Osteoblast (primary cell): ENCODE measurements at regions not wholly inside any gene's neighbourhood (a gene's known extent, or its start where the extent isn't known, plus 50 kb on each side); places are given as distances from the start of the nearest gene placed in this dataset.
"Not testable (repeated sequence)": the region's sequence is repeated elsewhere in the genome, so short reads cannot be mapped to it uniquely, and the experiment has no call there.

ENCODE experiments used
- DNase-seq: peaks from one replicate; pipeline ENCODE4 v3.0.0; 2011; ENCODE audit warnings: low spot score, mixed read lengths; ENCODE audit not compliant: insufficient read length; ENCODE audit errors: missing footprints
- H2AFZ ChIP-seq: 2 replicates; pipeline ENCODE4 v1.6.0; 2011; ENCODE audit warnings: mild to moderate bottlenecking, low read length
- H3K27ac ChIP-seq: 2 replicates; pipeline ENCODE4 v1.5.1; 2011; ENCODE audit warnings: mild to moderate bottlenecking, low read depth, low read length, moderate library complexity
- H3K27me3 ChIP-seq: 2 replicates; pipeline ENCODE4 v1.6.0; 2012; ENCODE audit warnings: mild to moderate bottlenecking, control low read depth, inconsistent platforms, low read length, moderate library complexity; ENCODE audit not compliant: insufficient read depth
- H3K36me3 ChIP-seq: 2 replicates; pipeline ENCODE4 v1.5.1; 2011; ENCODE audit warnings: mild to moderate bottlenecking, low read length, control low read depth, moderate library complexity; ENCODE audit not compliant: insufficient read depth
- H3K4me1 ChIP-seq: 2 replicates; pipeline ENCODE4 v1.5.1; 2011; ENCODE audit warnings: mild to moderate bottlenecking, low read length, control low read depth, moderate library complexity; ENCODE audit not compliant: insufficient read depth
- H3K4me2 ChIP-seq: 2 replicates; pipeline ENCODE4 v1.6.0; 2011; ENCODE audit warnings: mild to moderate bottlenecking, low read length; ENCODE audit not compliant: insufficient read depth
- H3K4me3 ChIP-seq: fragments of 200-600 bp; sonication (generic); 3 replicates; pipeline ENCODE4 v1.5.1; 2012; ENCODE audit warnings: mild to moderate bottlenecking, low read length, inconsistent platforms; ENCODE audit not compliant: insufficient read depth
- H3K79me2 ChIP-seq: 2 replicates; pipeline ENCODE4 v1.6.0; 2012; ENCODE audit warnings: mild to moderate bottlenecking, low read length, control low read depth, inconsistent platforms; ENCODE audit not compliant: insufficient read depth
- H3K9me3 ChIP-seq: 2 replicates; pipeline ENCODE4 v1.5.1; 2011; ENCODE audit warnings: low read depth, low read length, control low read depth
- H4K20me1 ChIP-seq: 2 replicates; pipeline ENCODE4 v1.6.0; 2012; ENCODE audit warnings: mild to moderate bottlenecking, low read length, control low read depth; ENCODE audit not compliant: insufficient read depth
- CTCF ChIP-seq: IDR thresholded peaks from 2 replicates; pipeline ENCODE4 v1.5.1; 2011; ENCODE audit warnings: mild to moderate bottlenecking, low read depth, low read length, moderate library complexity; ENCODE audit errors: extremely low read depth

- Histone ChIP-seq H3K4me1 (no peaks in the 10 kb centered on the region), H3K4me2 (no peak overlapping the region), H4K20me1 (no peaks in the 10 kb centered on the region), H2AFZ (no peak overlapping the region), H3K4me3 (no peak overlapping the region), H3K9me3 (no peaks in the 10 kb centered on the region), H3K36me3 (no peaks in the 10 kb centered on the region), H3K79me2 (no peaks in the 10 kb centered on the region), H3K27me3 (no peaks in the 10 kb centered on the region), H3K27ac (no peak overlapping the region)
- no peak for TF ChIP-seq CTCF
- no peak for DNase-seq
Observed at GRCh38 chr5:67747096-67747495, 468.5 kb upstream of the PIK3R1 start.

GRCh38 chr5:67746608-67747007 lies 468.9 kb upstream of the PIK3R1 start:
- DNase-seq, H3K27me3 ChIP-seq, H3K79me2 ChIP-seq, H3K36me3 ChIP-seq, H4K20me1 ChIP-seq, H3K27ac ChIP-seq, H3K4me2 ChIP-seq, H2AFZ ChIP-seq, H3K4me1 ChIP-seq, H3K9me3 ChIP-seq, H3K4me3 ChIP-seq: not testable (repeated sequence)

GRCh38 chr5:67746103-67746502 lies 469.5 kb upstream of the PIK3R1 start:
- H3K27ac ChIP-seq = no peak overlapping the region
- no peak for DNase-seq
- H3K36me3 ChIP-seq = no peaks in the 10 kb centered on the region
- H3K4me1 ChIP-seq = no peaks in the 10 kb centered on the region
- no peak overlapping the region for H3K4me3 ChIP-seq
- H4K20me1 ChIP-seq = no peaks in the 10 kb centered on the region
- H3K27me3 ChIP-seq = no peaks in the 10 kb centered on the region
- H2AFZ ChIP-seq = no peak overlapping the region
- TF ChIP-seq CTCF = no peak
- H3K9me3 ChIP-seq = no peaks in the 10 kb centered on the region
- H3K79me2 ChIP-seq = no peaks in the 10 kb centered on the region
- H3K4me2 ChIP-seq = no peak overlapping the region

- Histone ChIP-seq H2AFZ (no peak overlapping the region), H3K27me3 (no peaks in the 10 kb centered on the region), H3K4me3 (no peak overlapping the region), H3K36me3 (no peaks in the 10 kb centered on the region), H3K27ac (no peak overlapping the region), H3K79me2 (no peaks in the 10 kb centered on the region), H3K9me3 (no peaks in the 10 kb centered on the region), H3K4me1 (peaks cover 6% of the 10 kb centered on the region), H4K20me1 (no peaks in the 10 kb centered on the region), H3K4me2 (no peak overlapping the region)
- no peak for TF ChIP-seq CTCF
- no peak for DNase-seq
Observed at GRCh38 chr5:67732921-67733320, 482.6 kb upstream of the PIK3R1 start.

GRCh38 chr5:67732471-67732870 lies 483.1 kb upstream of the PIK3R1 start:
- no peak for DNase-seq
- Histone ChIP-seq H3K4me1 (peaks cover 6% of the 10 kb centered on the region), H3K4me3 (no peak overlapping the region), H2AFZ (no peak overlapping the region), H3K27ac (no peak overlapping the region), H3K4me2 (no peak overlapping the region), H3K79me2 (no peaks in the 10 kb centered on the region), H3K27me3 (no peaks in the 10 kb centered on the region), H3K9me3 (no peaks in the 10 kb centered on the region), H3K36me3 (no peaks in the 10 kb centered on the region), H4K20me1 (no peaks in the 10 kb centered on the region)
- TF ChIP-seq CTCF = no peak
